Endodermal cell (in vitro differentiated cells): ENCODE measurements at regions not wholly inside any gene's neighbourhood (a gene's known extent, or its start where the extent isn't known, plus 50 kb on each side); places are given as distances from the start of the nearest gene placed in this dataset.

Experiments used
- DNase-seq: peaks from one replicate; pipeline ENCODE4 v3.0.0-alpha.2; 2017
- H3K27ac ChIP-seq: 2 replicates; pipeline ENCODE4 v1.5.1; 2013; ENCODE audit warnings: mild to moderate bottlenecking, low read depth, low read length, moderate library complexity
- H3K27me3 ChIP-seq: 2 replicates; pipeline ENCODE4 v1.6.1; 2013; ENCODE audit warnings: mild to moderate bottlenecking, low read length, moderate library complexity; ENCODE audit not compliant: insufficient read depth, control insufficient read depth, poor library complexity, severe bottlenecking
- H3K36me3 ChIP-seq: 2 replicates; pipeline ENCODE4 v1.7.0; 2013; ENCODE audit warnings: mild to moderate bottlenecking, low read length, moderate library complexity; ENCODE audit not compliant: control insufficient read depth, insufficient read depth
- H3K4me1 ChIP-seq: one replicate; pipeline ENCODE4 v1.7.0; 2013; ENCODE audit warnings: low read length; ENCODE audit not compliant: control insufficient read depth, insufficient read depth
- H3K4me3 ChIP-seq: 2 replicates; pipeline ENCODE4 v1.5.1; 2013; ENCODE audit warnings: mild to moderate bottlenecking, low read length, moderate library complexity
- H3K9ac ChIP-seq: 2 replicates; pipeline ENCODE4 v1.6.1; 2013; ENCODE audit warnings: mild to moderate bottlenecking, low read length, moderate library complexity; ENCODE audit not compliant: poor library complexity, severe bottlenecking; ENCODE audit errors: extremely low read depth
- H3K9me3 ChIP-seq: 2 replicates; pipeline ENCODE4 v1.6.1; 2013; ENCODE audit warnings: mild to moderate bottlenecking, low read length, moderate library complexity; ENCODE audit not compliant: control insufficient read depth
- H3K27ac Mint-ChIP-seq: 2 replicates; pipeline ENCODE4 v1.8.0; 2020; ENCODE audit warnings: mixed read lengths
- H3K27me3 Mint-ChIP-seq: 2 replicates; pipeline ENCODE4 v1.8.0; 2021; ENCODE audit warnings: mild to moderate bottlenecking, mixed read lengths; ENCODE audit not compliant: insufficient read depth
- H3K36me3 Mint-ChIP-seq: 2 replicates; pipeline ENCODE4 v1.8.0; 2020; ENCODE audit warnings: low read depth, mixed read lengths
- H3K4me1 Mint-ChIP-seq: 2 replicates; pipeline ENCODE4 v1.8.0; 2020; ENCODE audit warnings: mixed read lengths
- H3K4me3 Mint-ChIP-seq: 2 replicates; pipeline ENCODE4 v1.8.0; 2020; ENCODE audit warnings: mild to moderate bottlenecking, moderate library complexity, mixed read lengths
- H3K9me3 Mint-ChIP-seq: 2 replicates; pipeline ENCODE4 v1.8.0; 2020; ENCODE audit warnings: mild to moderate bottlenecking, mixed read lengths
- WGBS, 2 experiments: methylation state at CpG; one replicate each; pipeline versions ENCODE4 v1.1.5 to v1.1.7; 2013; ENCODE audit warnings: missing lambda C conversion rate in 2 of 2, mixed read lengths in 1 of 2; ENCODE audit not compliant: insufficient coverage in 1 of 2, insufficient read length in 1 of 2; 5-methylcytosine and 5-hydroxymethylcytosine counted together
- TF ChIP-seq, protein P1 (sequence below): fragments of 200-600 bp; sonication (generic); conservative IDR thresholded peaks from 2 replicates; pipeline ENCODE4 v1.5.0; 2021; ENCODE audit warnings: antibody characterized with exemption, mild to moderate bottlenecking

- Mint-ChIP-seq H3K27me3 (no peaks in the 10 kb centered on the region), H3K9me3 (no peaks in the 10 kb centered on the region), H3K4me3 (no peak overlapping the region), H3K27ac (peak overlapping the region; percentile 15), H3K4me1 (peaks cover 6% of the 10 kb centered on the region), H3K36me3 (no peaks in the 10 kb centered on the region)
- no peak for DNase-seq
- Histone ChIP-seq H3K9ac (no peak overlapping the region), H3K4me3 (no peak overlapping the region), H3K36me3 (no peaks in the 10 kb centered on the region), H3K4me1 (no peaks in the 10 kb centered on the region), H3K27ac (no peak overlapping the region), H3K9me3 (no peaks in the 10 kb centered on the region), H3K27me3 (no peaks in the 10 kb centered on the region)
- TF ChIP-seq, protein P1, sequence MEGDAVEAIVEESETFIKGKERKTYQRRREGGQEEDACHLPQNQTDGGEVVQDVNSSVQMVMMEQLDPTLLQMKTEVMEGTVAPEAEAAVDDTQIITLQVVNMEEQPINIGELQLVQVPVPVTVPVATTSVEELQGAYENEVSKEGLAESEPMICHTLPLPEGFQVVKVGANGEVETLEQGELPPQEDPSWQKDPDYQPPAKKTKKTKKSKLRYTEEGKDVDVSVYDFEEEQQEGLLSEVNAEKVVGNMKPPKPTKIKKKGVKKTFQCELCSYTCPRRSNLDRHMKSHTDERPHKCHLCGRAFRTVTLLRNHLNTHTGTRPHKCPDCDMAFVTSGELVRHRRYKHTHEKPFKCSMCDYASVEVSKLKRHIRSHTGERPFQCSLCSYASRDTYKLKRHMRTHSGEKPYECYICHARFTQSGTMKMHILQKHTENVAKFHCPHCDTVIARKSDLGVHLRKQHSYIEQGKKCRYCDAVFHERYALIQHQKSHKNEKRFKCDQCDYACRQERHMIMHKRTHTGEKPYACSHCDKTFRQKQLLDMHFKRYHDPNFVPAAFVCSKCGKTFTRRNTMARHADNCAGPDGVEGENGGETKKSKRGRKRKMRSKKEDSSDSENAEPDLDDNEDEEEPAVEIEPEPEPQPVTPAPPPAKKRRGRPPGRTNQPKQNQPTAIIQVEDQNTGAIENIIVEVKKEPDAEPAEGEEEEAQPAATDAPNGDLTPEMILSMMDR = no peak
- 75 to 83% methylated on average over 1 to 2 of the region's 2 CpGs for WGBS, 2 experiments
Measured at GRCh38 chr4:161197912-161198311, 965.9 kb downstream of the FSTL5 start.

DNA sequence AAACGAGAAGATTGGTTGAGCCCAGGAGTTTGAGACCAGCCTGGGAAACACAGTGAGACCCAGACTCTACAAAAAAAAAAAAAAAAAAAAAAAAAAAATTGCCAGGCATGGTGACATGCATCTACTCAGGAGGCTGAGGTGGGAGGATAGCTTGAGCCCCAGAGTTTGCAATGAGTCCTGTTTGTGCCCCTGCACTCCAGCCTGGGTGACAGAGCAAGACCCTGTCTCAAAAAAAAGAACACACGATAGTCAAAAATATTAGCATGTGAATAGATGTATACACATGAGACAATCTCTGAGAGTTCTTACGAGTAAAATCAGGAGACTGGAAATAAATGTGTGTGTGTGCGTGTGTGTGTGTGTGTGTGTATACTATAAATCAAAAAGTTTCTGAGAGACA lies 966.3 kb downstream of the FSTL5 start:
- Histone ChIP-seq H3K27me3 (no peaks in the 10 kb centered on the region), H3K9me3 (no peaks in the 10 kb centered on the region), H3K4me3 (no peak overlapping the region), H3K9ac (no peak overlapping the region), H3K36me3 (no peaks in the 10 kb centered on the region), H3K4me1 (no peaks in the 10 kb centered on the region), H3K27ac (no peak overlapping the region)
- peak overlapping the region; percentile 15 for H3K27ac Mint-ChIP-seq
- H3K36me3 Mint-ChIP-seq = no peaks in the 10 kb centered on the region
- TF ChIP-seq, protein P1 = no peak
- no peak overlapping the region for H3K4me3 Mint-ChIP-seq
- no peaks in the 10 kb centered on the region for H3K27me3 Mint-ChIP-seq
- 59 to 81% methylated on average over 3 to 4 of the region's 4 CpGs for WGBS, 2 experiments
- peaks cover 6% of the 10 kb centered on the region for H3K4me1 Mint-ChIP-seq
- H3K9me3 Mint-ChIP-seq = no peaks in the 10 kb centered on the region
- no peak for DNase-seq

- 81% methylated on average over 4 of the region's 4 CpGs; no CpG with 5 or more reads in 1 of the 2 experiments for WGBS, 2 experiments
- Histone ChIP-seq H3K36me3 (no peaks in the 10 kb centered on the region), H3K27me3 (no peaks in the 10 kb centered on the region), H3K4me3 (no peak overlapping the region), H3K4me1 (peaks cover 2% of the 10 kb centered on the region), H3K9me3 (no peaks in the 10 kb centered on the region), H3K27ac (no peak overlapping the region), H3K9ac (no peak overlapping the region)
- Mint-ChIP-seq H3K27me3 (no peaks in the 10 kb centered on the region), H3K36me3 (no peaks in the 10 kb centered on the region), H3K4me3 (no peak overlapping the region), H3K4me1 (peaks cover 22% of the 10 kb centered on the region), H3K9me3 (no peaks in the 10 kb centered on the region), H3K27ac (peak overlapping the region; percentile 62)
- DNase-seq = no peak
- TF ChIP-seq, protein P1 = no peak
Measured at GRCh38 chr4:161189286-161190134, 974.3 kb downstream of the FSTL5 start.
